CD4-positive, CD25-positive, alpha-beta regulatory T cell (primary cell): ENCODE measurements at regions not wholly inside any gene's neighbourhood (a gene's known extent, or its start where the extent isn't known, plus 50 kb on each side); places are given as distances from the start of the nearest gene placed in this dataset.

ENCODE experiments used
- ATAC-seq, 2 donors: fragments of 150-1000 bp; cut with Tn5 transposase; one replicate each; pipeline ENCODE4 v1.10.0; 2021; ENCODE audit warnings: low read depth in 2 of 2, moderate number of reproducible peaks in 2 of 2, moderate library complexity in 1 of 2
- DNase-seq, 3 donors: peaks; one replicate each; pipeline versions ENCODE4 v3.0.0 to v3.0.0-alpha.2; 2012 to 2022; ENCODE audit warnings: mixed read lengths in 1 of 3
- H3K27ac ChIP-seq: one replicate; pipeline ENCODE4 v1.7.0; 2013; ENCODE audit warnings: mild to moderate bottlenecking, low read length; ENCODE audit not compliant: insufficient read depth, poor library complexity, severe bottlenecking
- H3K27me3 ChIP-seq: one replicate; pipeline ENCODE4 v1.7.0; 2013; ENCODE audit warnings: low read length; ENCODE audit not compliant: control insufficient read depth, insufficient read depth
- H3K36me3 ChIP-seq: one replicate; pipeline ENCODE4 v1.7.0; 2013; ENCODE audit warnings: mild to moderate bottlenecking, low read length, moderate library complexity; ENCODE audit not compliant: control insufficient read depth, insufficient read depth
- H3K4me1 ChIP-seq: 2 replicates; pipeline ENCODE4 v1.7.0; 2013; ENCODE audit warnings: mild to moderate bottlenecking, low read length; ENCODE audit not compliant: insufficient read depth, control insufficient read depth, poor library complexity, severe bottlenecking
- H3K4me3 ChIP-seq: one replicate; pipeline ENCODE4 v1.7.0; 2013; ENCODE audit warnings: low read depth, mild to moderate bottlenecking, low read length, moderate library complexity
- H3K9me3 ChIP-seq, 2 experiments: 1 replicate in 1 of 2; 2 replicates in 1 of 2; pipeline ENCODE4 v1.7.0; 2013; ENCODE audit warnings: low read length in 2 of 2, mild to moderate bottlenecking in 1 of 2, moderate library complexity in 1 of 2; ENCODE audit not compliant: control insufficient read depth in 2 of 2
- H3K27ac Mint-ChIP-seq, 3 donors: one replicate each; pipeline ENCODE4 v1.8.0; 2020 to 2022; ENCODE audit warnings: mild to moderate bottlenecking in 3 of 3, mixed read lengths in 3 of 3, moderate library complexity in 2 of 3
- H3K27me3 Mint-ChIP-seq: one replicate; pipeline ENCODE4 v1.8.0; 2022; ENCODE audit warnings: mild to moderate bottlenecking, mixed read lengths
- H3K36me3 Mint-ChIP-seq: one replicate; pipeline ENCODE4 v1.8.0; 2020; ENCODE audit warnings: mixed read lengths
- H3K4me1 Mint-ChIP-seq, 4 donors: one replicate each; pipeline ENCODE4 v1.8.0; 2020 to 2022; ENCODE audit warnings: mixed read lengths in 4 of 4, mild to moderate bottlenecking in 1 of 4
- H3K4me3 Mint-ChIP-seq, 4 donors: one replicate each; pipeline ENCODE4 v1.8.0; 2020 to 2022; ENCODE audit warnings: mild to moderate bottlenecking in 4 of 4, mixed read lengths in 4 of 4, moderate library complexity in 3 of 4
- H3K9me3 Mint-ChIP-seq, 7 donors: one replicate each; pipeline ENCODE4 v1.8.0; 2020 to 2022; ENCODE audit warnings: mixed read lengths in 7 of 7, mild to moderate bottlenecking in 3 of 7, moderate library complexity in 2 of 7

DNA sequence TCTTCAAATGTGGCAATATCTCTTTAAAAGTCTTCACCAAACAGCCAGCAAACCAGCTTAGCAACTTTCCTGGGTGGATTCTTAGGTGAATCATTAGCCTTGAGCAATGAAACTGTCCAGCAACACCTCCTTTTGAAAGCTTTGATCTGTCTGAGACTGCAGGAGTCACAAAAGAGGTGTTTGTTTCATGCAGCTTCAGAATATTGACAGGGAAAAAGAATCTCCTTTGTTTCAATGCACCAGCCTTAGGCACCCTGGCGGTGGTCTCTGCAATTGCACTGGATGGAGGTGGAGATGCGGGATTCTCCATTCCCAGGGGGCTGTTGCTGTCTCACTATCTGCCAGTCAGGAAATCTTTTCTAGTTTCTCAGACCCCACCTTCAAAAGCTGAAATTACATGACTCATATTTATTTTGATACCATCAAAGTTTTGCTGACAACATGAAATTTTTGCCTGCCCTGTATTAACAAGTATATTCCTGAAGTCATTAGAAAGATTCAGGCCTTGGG lies 76.0 kb upstream of the DSG1 start:
- no peak for DNase-seq
- Mint-ChIP-seq H3K27ac (no peak overlapping the region), H3K4me3 (no peak overlapping the region), H3K9me3 (peaks cover 0 to 17% (median 4%) of the 10 kb centered on the region in 7 donors), H3K36me3 (no peaks in the 10 kb centered on the region), H3K4me1 (no peaks in the 10 kb centered on the region), H3K27me3 (no peaks in the 10 kb centered on the region)
- Histone ChIP-seq H3K27ac (no peak overlapping the region), H3K4me3 (no peak overlapping the region), H3K36me3 (no peaks in the 10 kb centered on the region), H3K4me1 (no peaks in the 10 kb centered on the region), H3K27me3 (no peaks in the 10 kb centered on the region), H3K9me3 (no peaks in the 10 kb centered on the region)
- no peak for ATAC-seq

DNA sequence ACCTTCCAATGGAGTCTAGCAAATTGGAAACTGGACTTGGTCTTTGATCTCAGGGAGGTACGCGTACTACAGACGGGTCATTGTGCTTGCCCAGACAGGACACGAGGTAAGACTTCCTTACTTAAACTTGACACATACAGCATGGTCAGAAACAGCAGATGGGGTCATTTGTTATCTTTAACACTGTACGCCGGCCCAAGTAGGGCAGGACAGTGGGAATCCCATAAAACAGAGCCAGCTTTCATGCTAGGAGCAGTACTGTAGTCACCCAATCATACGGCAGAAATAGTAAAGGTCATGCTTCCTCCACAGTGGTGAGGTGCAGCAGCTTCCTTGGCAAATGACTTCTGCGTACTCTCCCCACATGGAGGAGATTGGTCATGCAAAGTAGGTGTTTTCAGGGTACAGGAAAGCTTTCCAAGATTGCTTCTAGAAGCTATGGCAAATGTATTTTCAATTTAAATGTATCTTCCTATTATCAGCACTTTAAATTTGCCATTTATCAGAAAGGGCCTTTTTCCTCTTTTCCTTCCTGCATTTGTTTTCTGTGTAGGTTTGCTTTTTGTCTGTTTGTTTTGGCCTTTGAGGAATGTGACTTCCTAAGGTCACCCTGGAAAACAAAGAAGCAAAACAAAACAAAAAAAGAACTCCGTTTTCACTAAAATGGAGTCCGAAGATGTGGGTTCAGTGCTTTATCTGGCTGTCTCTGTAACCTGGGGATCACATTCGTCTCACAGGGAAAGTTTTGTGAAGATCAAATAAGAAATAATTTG lies 74.0 kb upstream of the DSG1 start:
- peaks cover 0 to 17% (median 3%) of the 10 kb centered on the region in 7 donors for H3K9me3 Mint-ChIP-seq
- Histone ChIP-seq H3K27me3 (no peaks in the 10 kb centered on the region), H3K9me3 (no peaks in the 10 kb centered on the region), H3K36me3 (no peaks in the 10 kb centered on the region), H3K27ac (no peak overlapping the region), H3K4me3 (no peak overlapping the region), H3K4me1 (no peaks in the 10 kb centered on the region)
- ATAC-seq (no peak), DNase-seq (no peak)
- no peaks in the 10 kb centered on the region for H3K36me3 Mint-ChIP-seq
- no peak overlapping the region for H3K4me3 Mint-ChIP-seq
- no peak overlapping the region for H3K27ac Mint-ChIP-seq
- H3K4me1 Mint-ChIP-seq = no peaks in the 10 kb centered on the region
- no peaks in the 10 kb centered on the region for H3K27me3 Mint-ChIP-seq

DNA sequence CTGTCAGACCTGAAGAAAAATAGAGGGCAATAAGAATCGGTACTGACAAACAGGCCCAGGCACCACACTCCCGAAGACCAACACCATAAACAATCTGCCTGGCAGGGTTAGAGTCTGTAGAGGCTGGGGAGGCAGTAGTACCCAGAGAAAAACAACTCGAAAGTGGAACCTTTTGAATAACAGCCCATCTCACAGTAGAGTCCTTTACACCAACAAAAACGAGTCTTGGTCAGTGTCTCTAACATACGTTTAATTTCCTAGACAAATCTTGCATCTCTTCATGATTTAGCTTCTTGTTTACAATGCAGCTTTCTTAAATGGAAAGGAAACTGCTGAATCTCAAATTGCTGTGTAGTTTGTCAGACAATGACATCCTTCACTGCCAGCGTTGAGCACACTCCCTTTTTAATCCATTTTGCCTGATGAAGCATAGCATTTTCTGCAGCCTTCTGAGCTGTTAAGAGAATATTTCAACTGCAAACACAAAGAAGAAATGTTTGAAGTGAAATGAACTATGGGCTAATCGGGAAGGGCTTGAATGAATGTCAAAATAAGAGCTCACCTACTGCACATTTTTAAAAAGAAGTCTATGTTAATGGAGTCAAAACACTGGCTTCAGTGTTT lies 73.1 kb upstream of the DSG1 start:
- Mint-ChIP-seq H3K27me3 (no peaks in the 10 kb centered on the region), H3K4me1 (no peaks in the 10 kb centered on the region), H3K36me3 (no peaks in the 10 kb centered on the region), H3K27ac (peak overlapping the region in 1 of 3 donors; percentile 40), H3K4me3 (no peak overlapping the region), H3K9me3 (peaks cover 0 to 13% (median 2%) of the 10 kb centered on the region in 7 donors)
- H3K27ac ChIP-seq = no peak overlapping the region
- H3K4me1 ChIP-seq = no peaks in the 10 kb centered on the region
- H3K27me3 ChIP-seq = no peaks in the 10 kb centered on the region
- DNase-seq (no peak), ATAC-seq (no peak)
- no peaks in the 10 kb centered on the region for H3K9me3 ChIP-seq
- no peak overlapping the region for H3K4me3 ChIP-seq
- H3K36me3 ChIP-seq = no peaks in the 10 kb centered on the region

DNA sequence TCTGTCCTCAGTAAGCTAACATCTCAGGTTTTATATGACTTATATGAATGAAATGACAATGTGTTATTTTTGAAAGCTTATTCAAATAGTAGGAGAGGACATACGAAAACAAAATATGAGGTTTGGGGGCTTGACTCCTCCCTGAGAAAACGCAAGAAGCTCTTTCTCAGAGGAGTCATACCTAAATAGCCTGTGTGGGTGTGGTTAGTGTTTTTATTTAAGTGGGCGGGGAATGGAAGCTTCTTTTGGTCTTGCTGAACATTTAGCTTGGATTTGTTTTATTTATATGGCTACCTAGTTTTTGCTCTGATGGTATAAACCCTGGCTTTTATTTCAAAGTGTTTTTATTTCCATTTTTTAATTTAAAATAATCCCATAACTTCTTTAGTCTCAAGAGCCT lies 72.1 kb upstream of the DSG1 start:
- Histone ChIP-seq H3K36me3 (no peaks in the 10 kb centered on the region), H3K9me3 (no peaks in the 10 kb centered on the region), H3K27me3 (no peaks in the 10 kb centered on the region), H3K27ac (no peak overlapping the region), H3K4me3 (no peak overlapping the region), H3K4me1 (no peaks in the 10 kb centered on the region)
- Mint-ChIP-seq H3K36me3 (no peaks in the 10 kb centered on the region), H3K27ac (no peak overlapping the region), H3K27me3 (no peaks in the 10 kb centered on the region), H3K4me3 (no peak overlapping the region), H3K4me1 (no peaks in the 10 kb centered on the region), H3K9me3 (peaks cover 0 to 13% (median 2%) of the 10 kb centered on the region in 7 donors)
- ATAC-seq (no peak), DNase-seq (no peak)

DNA sequence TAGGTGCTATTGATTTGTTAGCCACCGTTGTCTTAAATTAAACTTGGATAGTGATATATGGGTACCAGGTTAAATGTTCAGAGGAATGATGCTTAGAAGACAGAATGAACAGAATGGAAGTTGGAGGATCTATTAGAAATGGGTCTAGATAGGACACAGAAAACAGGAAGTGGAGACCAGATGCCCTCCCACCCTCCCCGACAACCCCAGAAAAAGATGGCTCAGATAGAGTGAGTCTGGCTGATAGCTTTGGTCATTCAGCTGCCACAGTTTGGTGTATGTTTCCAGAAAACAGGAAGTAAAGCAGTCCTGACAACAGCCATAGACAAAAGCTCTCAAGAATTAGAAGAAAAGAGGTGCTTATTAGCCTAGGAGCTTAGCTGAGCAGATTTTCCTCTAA lies 71.5 kb upstream of the DSG1 start:
- Histone ChIP-seq H3K9me3 (no peaks in the 10 kb centered on the region), H3K4me3 (no peak overlapping the region), H3K36me3 (no peaks in the 10 kb centered on the region), H3K27me3 (no peaks in the 10 kb centered on the region), H3K4me1 (no peaks in the 10 kb centered on the region), H3K27ac (no peak overlapping the region)
- Mint-ChIP-seq H3K4me1 (no peaks in the 10 kb centered on the region), H3K27me3 (no peaks in the 10 kb centered on the region), H3K27ac (no peak overlapping the region), H3K4me3 (no peak overlapping the region), H3K9me3 (peaks cover 0 to 13% (median 2%) of the 10 kb centered on the region in 7 donors), H3K36me3 (no peaks in the 10 kb centered on the region)
- ATAC-seq (no peak), DNase-seq (no peak)

DNA sequence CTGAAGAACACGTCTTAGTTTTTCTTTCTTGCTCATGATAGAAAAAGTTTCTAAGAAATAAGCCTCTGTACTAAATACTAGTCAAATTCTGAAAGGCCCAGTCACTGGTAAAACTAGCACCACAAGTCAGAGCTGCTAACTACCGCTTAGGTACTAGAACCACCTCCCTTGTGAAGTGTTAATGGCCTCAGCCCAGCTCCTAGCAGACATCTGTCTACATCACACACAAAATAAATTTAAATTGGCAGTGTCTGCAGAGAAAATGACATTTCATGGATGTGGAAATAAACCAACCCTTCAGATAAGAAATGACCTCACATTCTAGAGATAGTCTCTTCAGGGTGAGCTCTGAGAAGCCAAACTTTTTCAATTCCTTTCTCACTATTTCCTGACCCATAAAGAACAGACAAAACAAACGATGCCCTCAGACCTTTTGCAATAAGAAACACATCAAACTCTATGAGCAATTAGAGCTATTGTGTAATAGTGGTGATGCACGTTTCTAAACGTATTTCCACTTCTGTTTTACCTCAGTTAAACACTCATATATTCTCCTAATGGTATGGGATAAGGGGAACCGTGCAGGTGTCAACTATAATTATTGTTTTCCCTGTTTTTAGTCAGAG lies 70.3 kb upstream of the DSG1 start:
- no peaks in the 10 kb centered on the region for H3K4me1 ChIP-seq
- H3K36me3 Mint-ChIP-seq = no peaks in the 10 kb centered on the region
- DNase-seq (no peak), ATAC-seq (no peak)
- H3K4me3 ChIP-seq = no peak overlapping the region
- H3K27ac Mint-ChIP-seq = no peak overlapping the region
- H3K9me3 ChIP-seq = no peaks in the 10 kb centered on the region
- no peaks in the 10 kb centered on the region for H3K27me3 ChIP-seq
- no peaks in the 10 kb centered on the region for H3K4me1 Mint-ChIP-seq
- no peak overlapping the region for H3K4me3 Mint-ChIP-seq
- no peaks in the 10 kb centered on the region for H3K27me3 Mint-ChIP-seq
- H3K27ac ChIP-seq = no peak overlapping the region
- H3K9me3 Mint-ChIP-seq = peaks cover 0 to 13% (median 2%) of the 10 kb centered on the region in 7 donors
- H3K36me3 ChIP-seq = no peaks in the 10 kb centered on the region

DNA sequence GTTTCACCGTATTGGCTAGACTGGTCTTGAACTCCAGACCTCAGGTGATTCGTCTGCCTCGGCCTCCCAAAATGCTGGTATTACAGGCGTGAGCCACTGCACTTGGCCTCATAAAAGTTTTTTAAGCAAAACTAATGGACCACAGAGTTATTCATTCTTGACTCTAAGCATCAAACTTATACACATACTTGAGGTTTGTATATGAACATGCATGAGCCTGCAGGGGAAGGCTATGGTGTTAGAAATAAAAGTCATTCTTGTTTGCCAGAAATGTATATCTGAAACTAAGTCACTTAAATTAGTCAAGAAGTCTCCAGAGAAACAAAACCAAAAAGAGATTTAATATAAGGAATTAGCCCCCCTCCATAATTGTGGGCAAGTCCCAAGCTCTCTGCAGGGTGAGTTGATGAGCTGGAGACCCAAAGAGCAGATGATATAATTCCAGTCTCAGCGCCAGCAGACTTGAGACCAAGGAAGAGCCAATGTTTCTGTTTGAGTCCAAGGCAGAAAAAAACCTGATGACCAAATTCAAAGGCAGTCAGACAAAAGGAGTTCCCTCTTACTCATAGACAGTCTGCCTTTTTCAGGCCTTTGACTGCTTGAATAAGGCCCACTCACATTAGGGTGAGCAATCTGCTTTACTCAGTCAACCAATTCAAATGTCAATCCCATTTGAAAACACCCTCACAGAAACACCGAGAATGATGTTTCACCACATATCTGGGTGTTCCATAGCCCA lies 69.0 kb upstream of the DSG1 start:
- Mint-ChIP-seq H3K9me3 (peaks cover 0 to 13% (median 2%) of the 10 kb centered on the region in 7 donors), H3K4me3 (no peak overlapping the region), H3K36me3 (no peaks in the 10 kb centered on the region), H3K4me1 (no peaks in the 10 kb centered on the region), H3K27me3 (no peaks in the 10 kb centered on the region), H3K27ac (no peak overlapping the region)
- no peak for DNase-seq
- H3K4me1 ChIP-seq = no peaks in the 10 kb centered on the region
- H3K9me3 ChIP-seq = no peaks in the 10 kb centered on the region
- no peaks in the 10 kb centered on the region for H3K27me3 ChIP-seq
- ATAC-seq = no peak
- H3K27ac ChIP-seq = no peak overlapping the region
- no peaks in the 10 kb centered on the region for H3K36me3 ChIP-seq
- no peak overlapping the region for H3K4me3 ChIP-seq
